GM10248 (cell line): ENCODE measurements at regions not wholly inside any gene's neighbourhood (a gene's known extent, or its start where the extent isn't known, plus 50 kb on each side); places are given as distances from the start of the nearest gene placed in this dataset.
"Not testable (repeated sequence)": the region's sequence is repeated elsewhere in the genome, so short reads cannot be mapped to it uniquely, and the experiment has no call there.

ENCODE experiments used
- CTCF ChIA-PET: fragments of 300-600 bp; sonication (Branson Sonifier 250); formaldehyde crosslinking; extraction: SDS; loops from one replicate; lab custom pipeline; 2021; ENCODE audit warnings: antibody characterized with exemption; lab: Yijun Ruan, JAX
- POLR2A ChIA-PET: fragments of 350-650 bp; sonication (Branson Sonifier 250); formaldehyde crosslinking; extraction: SDS; loops from one replicate; lab custom pipeline; 2020; ENCODE audit warnings: antibody characterized with exemption; lab: Yijun Ruan, JAX
- DNase-seq: peaks from one replicate; pipeline ENCODE4 v3.0.0; 2012; ENCODE audit errors: extremely low spot score
- CTCF ChIP-seq: IDR thresholded peaks from 2 replicates; pipeline ENCODE4 v1.5.1; 2012; ENCODE audit warnings: mild to moderate bottlenecking, low read depth; ENCODE audit errors: extremely low read depth, missing control alignments, control extremely low read depth

DNA sequence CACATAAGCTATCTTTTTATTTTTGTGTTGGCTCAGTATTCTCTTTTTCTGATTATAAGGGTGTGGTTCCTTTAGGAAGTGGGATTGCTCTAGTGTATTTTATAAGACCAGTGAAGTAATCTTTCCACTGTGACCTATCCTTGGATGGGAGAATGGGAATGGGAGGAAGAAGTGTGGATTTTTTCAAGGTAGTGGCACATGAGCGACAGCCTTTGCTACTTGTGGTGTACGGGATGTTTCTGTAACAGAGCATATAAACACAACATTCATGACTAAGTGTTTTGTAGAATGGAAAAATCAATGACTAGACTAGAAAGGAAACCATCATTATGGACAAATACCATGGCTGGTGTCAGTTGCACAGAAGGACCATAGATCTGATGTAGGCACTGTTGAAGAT is 209.6 kb downstream of the GIPC2 start:
- CTCF ChIA-PET = interaction anchor here (0.8 to 1.7 kb wide), 3 partner anchors 9 to 23 kb away, joined by 3 read pairs; no protein-coding TSS in a partner anchor
- POLR2A ChIA-PET = no interaction called here
- no peak for DNase-seq
- TF ChIP-seq CTCF = no peak

DNA sequence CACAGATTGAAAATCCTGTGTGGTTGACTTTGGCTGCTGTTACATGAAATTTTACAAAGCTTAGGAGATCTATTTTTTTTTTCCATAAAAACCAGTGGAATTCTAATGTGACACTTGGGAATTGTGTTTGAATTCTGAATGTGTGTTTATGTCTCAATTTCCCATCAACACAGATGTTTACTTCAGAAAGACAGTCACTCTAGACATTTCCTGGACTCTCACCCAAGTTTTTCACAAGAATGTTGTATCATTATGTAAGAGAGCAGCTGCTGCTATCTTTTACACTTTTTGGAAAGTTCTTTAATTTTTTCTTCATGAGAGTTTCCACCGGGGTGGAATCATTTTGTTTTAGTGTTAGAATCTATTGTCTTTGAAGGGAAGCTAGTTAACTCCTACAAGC is 210.1 kb downstream of the GIPC2 start:
- ChIA-PET POLR2A (no interaction called here), CTCF (interaction anchor here (1.4 to 1.7 kb wide), 2 partner anchors 9 to 22 kb away, joined by 3 read pairs; no protein-coding TSS in a partner anchor)
- TF ChIP-seq CTCF = no peak
- DNase-seq = no peak

- DNase-seq = no peak
- no peak for TF ChIP-seq CTCF
- ChIA-PET POLR2A (no interaction called here), CTCF (no interaction called here)
Observed at GRCh38 chr1:78263459-78263858, 217.7 kb downstream of the GIPC2 start.

DNA sequence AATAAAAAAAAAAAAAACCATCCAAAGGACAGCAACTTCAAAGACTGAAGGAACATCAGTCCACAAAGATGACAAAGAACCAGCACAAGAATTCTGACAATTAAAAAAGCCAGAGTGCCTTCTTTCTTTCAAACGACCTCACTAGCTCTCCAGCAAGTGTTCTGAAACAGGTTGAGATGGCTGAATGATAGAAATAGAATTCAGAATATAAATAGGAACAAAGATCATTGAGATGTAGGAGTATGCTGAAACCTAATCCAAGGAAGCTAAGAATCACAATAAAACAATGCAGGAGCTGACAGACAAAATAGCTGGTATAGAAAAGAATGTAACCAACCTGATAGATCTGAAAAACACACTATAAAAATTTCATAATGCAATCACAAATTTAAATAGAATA is 218.2 kb downstream of the GIPC2 start:
- no peak for TF ChIP-seq CTCF
- DNase-seq = no peak
- ChIA-PET CTCF (no interaction called here), POLR2A (no interaction called here)

- no peak for DNase-seq
- POLR2A ChIA-PET = no interaction called here
- CTCF ChIA-PET = no interaction called here
- TF ChIP-seq CTCF = no peak
Observed at GRCh38 chr1:78267513-78268218, 221.9 kb downstream of the GIPC2 start.

DNA sequence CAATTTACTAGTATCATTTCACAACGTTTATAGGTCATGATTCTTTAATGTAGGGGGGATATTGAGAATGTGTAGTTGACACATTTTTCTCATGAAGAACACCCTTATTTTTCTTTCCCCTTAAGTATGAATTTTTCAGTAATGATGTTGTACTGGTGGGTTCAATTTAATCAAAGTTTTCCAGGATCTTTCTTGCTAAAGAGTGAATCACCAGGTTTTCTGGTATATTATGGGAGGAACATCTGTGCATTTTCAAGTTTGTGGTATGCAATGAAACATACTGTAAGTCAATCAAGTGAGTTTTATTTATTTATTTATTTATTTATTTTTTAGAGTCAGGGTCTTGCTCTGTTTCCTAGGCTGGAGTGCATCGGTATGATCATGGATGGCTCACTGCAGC is 221.2 kb upstream of the PTGFR start:
- ChIA-PET CTCF (no interaction called here), POLR2A (no interaction called here)
- no peak for TF ChIP-seq CTCF
- no peak for DNase-seq

GRCh38 chr1:78271423-78271822 is 219.4 kb upstream of the PTGFR start:
- DNase-seq, POLR2A ChIA-PET: not testable (repeated sequence)
- CTCF ChIA-PET = interaction anchor here (1.2 kb wide), 1 partner anchor 16 kb away, joined by 3 read pairs; no protein-coding TSS in a partner anchor
